GM12873 (cell line): ENCODE measurements at regions not wholly inside any gene's neighbourhood (a gene's known extent, or its start where the extent isn't known, plus 50 kb on each side); places are given as distances from the start of the nearest gene placed in this dataset.

Experiments used
- TF ChIP-seq, protein P1 (sequence below): IDR thresholded peaks from 2 replicates; pipeline ENCODE4 v1.5.1; 2012; ENCODE audit warnings: low read depth, mild to moderate bottlenecking, moderate library complexity, low read length, control low read depth; ENCODE audit not compliant: insufficient read depth; ENCODE audit errors: missing control alignments

DNA sequence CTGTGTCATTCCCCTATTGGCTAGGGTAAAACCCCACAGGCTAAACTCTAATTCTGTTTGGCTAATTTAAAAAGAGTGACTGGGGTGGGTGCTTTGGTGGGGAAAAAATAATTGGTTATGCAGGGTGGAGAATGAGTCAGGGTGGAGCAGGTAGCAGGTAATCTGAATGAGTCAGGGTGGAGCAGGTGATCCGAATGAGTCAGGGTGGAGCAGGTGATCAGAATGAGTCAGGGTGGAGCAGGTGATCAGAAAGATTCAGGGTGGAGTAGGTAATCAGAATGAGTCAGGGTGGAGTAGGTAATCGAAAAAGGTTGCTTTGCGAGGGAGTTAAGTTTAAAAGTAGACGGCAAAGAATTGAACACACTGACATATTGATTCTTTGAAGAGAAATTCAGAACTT lies 1218.8 kb upstream of the ATXN8OS start:
- TF ChIP-seq, protein P1, sequence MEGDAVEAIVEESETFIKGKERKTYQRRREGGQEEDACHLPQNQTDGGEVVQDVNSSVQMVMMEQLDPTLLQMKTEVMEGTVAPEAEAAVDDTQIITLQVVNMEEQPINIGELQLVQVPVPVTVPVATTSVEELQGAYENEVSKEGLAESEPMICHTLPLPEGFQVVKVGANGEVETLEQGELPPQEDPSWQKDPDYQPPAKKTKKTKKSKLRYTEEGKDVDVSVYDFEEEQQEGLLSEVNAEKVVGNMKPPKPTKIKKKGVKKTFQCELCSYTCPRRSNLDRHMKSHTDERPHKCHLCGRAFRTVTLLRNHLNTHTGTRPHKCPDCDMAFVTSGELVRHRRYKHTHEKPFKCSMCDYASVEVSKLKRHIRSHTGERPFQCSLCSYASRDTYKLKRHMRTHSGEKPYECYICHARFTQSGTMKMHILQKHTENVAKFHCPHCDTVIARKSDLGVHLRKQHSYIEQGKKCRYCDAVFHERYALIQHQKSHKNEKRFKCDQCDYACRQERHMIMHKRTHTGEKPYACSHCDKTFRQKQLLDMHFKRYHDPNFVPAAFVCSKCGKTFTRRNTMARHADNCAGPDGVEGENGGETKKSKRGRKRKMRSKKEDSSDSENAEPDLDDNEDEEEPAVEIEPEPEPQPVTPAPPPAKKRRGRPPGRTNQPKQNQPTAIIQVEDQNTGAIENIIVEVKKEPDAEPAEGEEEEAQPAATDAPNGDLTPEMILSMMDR, result no peak

DNA sequence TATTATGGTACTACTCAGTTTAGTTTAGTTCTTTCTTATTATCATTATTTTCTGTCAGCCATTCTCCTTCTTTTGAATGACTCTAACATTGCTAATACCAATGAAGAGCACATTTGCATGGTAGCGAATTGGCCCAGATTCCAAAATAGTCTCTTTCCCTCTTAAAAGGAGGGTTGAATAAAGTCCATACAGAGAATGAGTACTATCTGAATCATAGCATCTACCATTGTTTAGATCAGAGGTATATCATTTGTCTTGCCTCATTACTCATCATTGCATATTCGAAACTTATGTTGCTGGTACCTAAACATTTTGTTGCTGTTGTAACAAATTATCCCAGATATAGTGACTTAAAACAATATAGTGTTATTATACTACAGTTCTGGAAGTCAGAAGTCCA lies 1235.3 kb upstream of the ATXN8OS start:
- TF ChIP-seq, protein P1, result no peak

DNA sequence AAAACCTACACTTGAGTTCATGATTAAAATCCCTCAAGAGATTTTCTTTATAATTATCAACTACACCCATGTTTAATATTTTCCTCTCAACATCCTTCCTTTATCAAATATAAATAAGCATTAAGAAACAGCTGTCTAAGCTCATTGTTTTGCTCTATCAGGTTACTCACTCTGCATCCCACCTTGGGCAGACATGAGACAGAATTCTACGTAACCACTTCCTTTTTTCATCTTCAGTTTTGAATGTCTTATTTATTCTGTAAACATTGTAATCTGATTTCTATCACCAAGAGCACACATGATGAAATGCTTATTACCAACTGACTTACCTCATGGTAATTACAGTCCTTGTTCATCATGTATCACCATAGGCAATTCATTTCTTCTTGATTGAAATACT lies 1256.6 kb upstream of the ATXN8OS start:
- TF ChIP-seq, protein P1, result no peak

DNA sequence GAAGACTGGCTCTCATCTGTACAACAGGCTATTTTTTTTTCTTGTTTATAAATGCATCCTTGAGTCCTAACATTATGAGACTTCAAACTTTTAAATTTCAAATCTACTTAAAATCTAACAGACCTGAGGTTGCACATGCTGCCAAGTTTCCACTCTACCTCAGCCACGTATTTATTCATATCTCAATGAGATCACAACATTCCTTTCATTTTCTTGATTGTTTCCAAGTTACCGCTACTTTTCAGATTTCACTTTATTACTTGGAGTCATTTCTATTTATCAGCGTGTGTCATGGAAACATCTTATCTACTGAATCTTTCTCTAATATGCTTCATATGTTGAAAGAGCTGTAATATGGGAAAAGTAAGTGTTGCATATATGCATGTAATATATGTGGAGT lies 1257.5 kb upstream of the ATXN8OS start:
- TF ChIP-seq, protein P1, result no peak

DNA sequence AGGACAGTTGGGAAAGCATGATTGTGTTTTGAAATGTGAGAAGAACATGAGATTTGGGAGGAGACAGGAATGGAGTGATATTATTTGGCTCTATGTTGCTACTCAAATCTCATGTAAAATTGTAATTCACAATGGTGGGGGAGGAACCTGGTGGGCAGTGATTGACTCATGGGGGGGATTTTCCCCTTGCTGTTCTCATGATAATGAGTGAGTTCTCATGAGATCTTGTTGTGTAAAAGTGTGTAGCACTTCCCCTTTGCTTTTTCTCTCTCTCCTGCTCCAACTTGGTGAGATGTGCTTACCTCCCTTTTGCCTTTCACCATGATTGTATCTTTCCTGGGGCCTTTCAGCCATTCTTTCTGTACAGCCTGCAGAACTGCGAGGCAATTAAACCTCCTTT lies 1261.0 kb upstream of the ATXN8OS start:
- TF ChIP-seq, protein P1, result no peak

DNA sequence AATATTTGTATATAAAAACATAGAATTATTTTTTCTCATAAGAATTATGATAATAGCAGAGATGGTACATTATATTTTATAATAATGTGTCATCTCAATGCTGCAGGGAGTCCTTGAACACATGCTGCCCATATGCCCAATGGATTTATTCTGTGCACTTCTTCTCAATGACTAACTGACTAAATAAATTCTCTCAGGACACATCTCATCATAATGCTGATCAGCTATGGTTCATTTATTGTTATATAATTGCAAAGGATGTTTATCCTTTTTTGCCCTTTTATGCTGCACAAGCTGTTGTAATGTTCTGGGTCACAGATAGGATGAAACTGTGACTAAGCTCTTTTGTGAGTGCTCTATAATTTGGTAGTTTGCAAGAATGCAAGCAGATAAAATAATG lies 1273.3 kb upstream of the ATXN8OS start:
- TF ChIP-seq, protein P1, result no peak

DNA sequence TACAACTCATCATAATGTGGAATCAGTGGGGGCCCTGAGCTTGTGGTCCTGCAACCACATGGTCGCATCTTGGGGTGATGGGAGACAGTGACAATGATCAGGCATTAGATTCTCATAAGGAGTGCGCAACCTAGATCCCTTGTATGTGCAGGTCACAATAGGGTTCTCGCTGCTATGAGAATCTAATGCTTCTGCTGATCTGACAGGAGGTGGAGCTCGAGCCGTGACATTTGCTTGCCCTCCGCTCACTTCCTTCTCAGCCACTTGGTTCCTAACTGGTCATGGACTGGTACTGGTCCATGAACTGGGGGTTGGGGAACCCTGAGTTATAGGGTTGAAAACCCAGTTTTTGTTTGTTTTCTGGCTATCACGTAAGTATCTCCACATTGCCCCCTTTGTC lies 1290.9 kb upstream of the ATXN8OS start:
- TF ChIP-seq, protein P1, result no peak
